GM19025 (cell line): ENCODE measurements at regions not wholly inside any gene's neighbourhood (a gene's known extent, or its start where the extent isn't known, plus 50 kb on each side); places are given as distances from the start of the nearest gene placed in this dataset.

Experiments
- ATAC-seq: cut with Tn5 transposase; IDR thresholded peaks from one replicate; pipeline ENCODE4 v1.9.1; 2021; ENCODE audit warnings: mild to moderate bottlenecking, low read depth, moderate library complexity; ENCODE audit not compliant: unreplicated experiment

GRCh38 chr3:102741694-102742093, 306.9 kb downstream of the ZPLD1 start:
- no peak for ATAC-seq

- ATAC-seq, result no peak
These were observed 311.1 kb downstream of the ZPLD1 start for GRCh38 chr3:102745881-102746280.

- no peak for ATAC-seq
These were observed 312.8 kb downstream of the ZPLD1 start for GRCh38 chr3:102747611-102748010.

GRCh38 chr3:102748646-102749045, 313.8 kb downstream of the ZPLD1 start:
- no peak for ATAC-seq

- ATAC-seq, result no peak
These were observed 315.5 kb downstream of the ZPLD1 start for GRCh38 chr3:102750322-102750721.

- ATAC-seq, result no peak
These were observed 319.1 kb downstream of the ZPLD1 start for GRCh38 chr3:102753901-102754300.

- no peak for ATAC-seq
These were observed 321.9 kb downstream of the ZPLD1 start for GRCh38 chr3:102756706-102757105.

- no peak for ATAC-seq
These were observed 323.1 kb downstream of the ZPLD1 start for GRCh38 chr3:102757950-102758349.

GRCh38 chr3:102761766-102762165, 327.0 kb downstream of the ZPLD1 start:
- no peak for ATAC-seq

- ATAC-seq, result no peak
These were observed 356.0 kb downstream of the ZPLD1 start for GRCh38 chr3:102790747-102791325.

GRCh38 chr3:102791641-102792589, 357.1 kb downstream of the ZPLD1 start:
- no peak for ATAC-seq

GRCh38 chr3:102796804-102797203, 362.0 kb downstream of the ZPLD1 start:
- ATAC-seq, result no peak

- no peak for ATAC-seq
These were observed 368.1 kb downstream of the ZPLD1 start for GRCh38 chr3:102802819-102803420.

GRCh38 chr3:102810937-102811336, 376.1 kb downstream of the ZPLD1 start:
- ATAC-seq, result no peak

- no peak for ATAC-seq
These were observed 391.8 kb downstream of the ZPLD1 start for GRCh38 chr3:102826636-102827035.

GRCh38 chr3:102827386-102827785, 392.6 kb downstream of the ZPLD1 start:
- no peak for ATAC-seq

GRCh38 chr3:102830415-102830814, 395.6 kb downstream of the ZPLD1 start:
- no peak for ATAC-seq

- ATAC-seq, result no peak
These were observed 407.1 kb downstream of the ZPLD1 start for GRCh38 chr3:102841866-102842265.

GRCh38 chr3:102866845-102867244, 432.0 kb downstream of the ZPLD1 start:
- ATAC-seq, result no peak

GRCh38 chr3:102883515-102883914, 448.7 kb downstream of the ZPLD1 start:
- no peak for ATAC-seq

GRCh38 chr3:102885289-102885688, 450.5 kb downstream of the ZPLD1 start:
- no peak for ATAC-seq
